ENCODE measurements at regions not wholly inside any gene's neighbourhood (a gene's known extent, or its start where the extent isn't known, plus 50 kb on each side); places are given as distances from the start of the nearest gene placed in this dataset.

GRCh38 chr14:101191721-101192660, 288.5 kb upstream of the RTL1 start:
- no peak overlapping the region for H3K4me3 Mint-ChIP-seq (ENCODE audit: low read depth)
- DNase-seq (ENCODE audit: low spot score, unreplicated experiment), result no peak
- H3K27me3 Mint-ChIP-seq, result peaks cover 32% of the 10 kb centered on the region

DNA sequence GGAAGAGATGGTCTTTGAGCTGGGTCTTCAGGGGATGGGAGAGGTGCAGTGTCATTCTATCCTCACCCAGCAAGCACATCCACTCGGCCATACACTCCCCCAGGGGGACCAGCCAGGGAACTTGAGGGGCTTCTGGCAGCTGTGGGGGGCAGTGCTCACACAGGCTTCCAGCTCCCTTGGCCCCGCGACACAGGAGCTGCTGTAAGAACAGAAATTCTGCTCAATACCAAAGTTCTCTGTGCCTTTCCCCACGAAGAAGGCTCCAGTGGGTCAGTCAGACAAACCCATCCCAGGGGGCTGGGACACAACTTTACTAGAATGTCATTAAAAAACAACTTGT, 289.1 kb upstream of the RTL1 start:
- Mint-ChIP-seq H3K9me3 (ENCODE audit: low read depth) (no peaks in the 10 kb centered on the region), H3K36me3 (ENCODE audit: insufficient read depth) (no peaks in the 10 kb centered on the region), H3K4me3 (ENCODE audit: low read depth) (no peak overlapping the region), H3K4me1 (ENCODE audit: low read depth) (peaks cover 2% of the 10 kb centered on the region), H3K27me3 (peaks cover 32% of the 10 kb centered on the region), H3K27ac (no peak overlapping the region)
- TF ChIP-seq, protein P1, sequence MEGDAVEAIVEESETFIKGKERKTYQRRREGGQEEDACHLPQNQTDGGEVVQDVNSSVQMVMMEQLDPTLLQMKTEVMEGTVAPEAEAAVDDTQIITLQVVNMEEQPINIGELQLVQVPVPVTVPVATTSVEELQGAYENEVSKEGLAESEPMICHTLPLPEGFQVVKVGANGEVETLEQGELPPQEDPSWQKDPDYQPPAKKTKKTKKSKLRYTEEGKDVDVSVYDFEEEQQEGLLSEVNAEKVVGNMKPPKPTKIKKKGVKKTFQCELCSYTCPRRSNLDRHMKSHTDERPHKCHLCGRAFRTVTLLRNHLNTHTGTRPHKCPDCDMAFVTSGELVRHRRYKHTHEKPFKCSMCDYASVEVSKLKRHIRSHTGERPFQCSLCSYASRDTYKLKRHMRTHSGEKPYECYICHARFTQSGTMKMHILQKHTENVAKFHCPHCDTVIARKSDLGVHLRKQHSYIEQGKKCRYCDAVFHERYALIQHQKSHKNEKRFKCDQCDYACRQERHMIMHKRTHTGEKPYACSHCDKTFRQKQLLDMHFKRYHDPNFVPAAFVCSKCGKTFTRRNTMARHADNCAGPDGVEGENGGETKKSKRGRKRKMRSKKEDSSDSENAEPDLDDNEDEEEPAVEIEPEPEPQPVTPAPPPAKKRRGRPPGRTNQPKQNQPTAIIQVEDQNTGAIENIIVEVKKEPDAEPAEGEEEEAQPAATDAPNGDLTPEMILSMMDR (IDR thresholded peaks at IDR 0.05; ENCODE audit: unreplicated experiment), result no peak
- DNase-seq (ENCODE audit: low spot score, unreplicated experiment), result no peak

More at GRCh38 chr14:101191721-101192660, 288.5 kb upstream of the RTL1 start:
- Mint-ChIP-seq H3K36me3 (ENCODE audit: insufficient read depth) (no peaks in the 10 kb centered on the region), H3K9me3 (ENCODE audit: low read depth) (no peaks in the 10 kb centered on the region), H3K27ac (no peak overlapping the region), H3K4me1 (ENCODE audit: low read depth) (peaks cover 2% of the 10 kb centered on the region)
- TF ChIP-seq, protein P1 (IDR thresholded peaks at IDR 0.05; ENCODE audit: unreplicated experiment), result no peak

- H3K27me3 Mint-ChIP-seq, result peaks cover 32% of the 10 kb centered on the region
- peak overlapping the region; percentile 62 for H3K27ac Mint-ChIP-seq
- TF ChIP-seq, protein P1 (IDR thresholded peaks at IDR 0.05; ENCODE audit: unreplicated experiment), result no peak
- H3K36me3 Mint-ChIP-seq (ENCODE audit: insufficient read depth), result no peaks in the 10 kb centered on the region
- no peak for DNase-seq (ENCODE audit: low spot score, unreplicated experiment)
- H3K9me3 Mint-ChIP-seq (ENCODE audit: low read depth), result no peaks in the 10 kb centered on the region
- no peak overlapping the region for H3K4me3 Mint-ChIP-seq (ENCODE audit: low read depth)
- H3K4me1 Mint-ChIP-seq (ENCODE audit: low read depth), result peaks cover 2% of the 10 kb centered on the region
Observed at GRCh38 chr14:101193106-101193844, 289.8 kb upstream of the RTL1 start.

- Mint-ChIP-seq H3K27me3 (peaks cover 28% of the 10 kb centered on the region), H3K36me3 (ENCODE audit: insufficient read depth) (no peaks in the 10 kb centered on the region), H3K4me3 (ENCODE audit: low read depth) (no peak overlapping the region), H3K9me3 (ENCODE audit: low read depth) (no peaks in the 10 kb centered on the region), H3K4me1 (ENCODE audit: low read depth) (peaks cover 2% of the 10 kb centered on the region), H3K27ac (peak overlapping the region; percentile 15)
- TF ChIP-seq, protein P1 (IDR thresholded peaks at IDR 0.05; ENCODE audit: unreplicated experiment), result no peak
- no peak for DNase-seq (ENCODE audit: low spot score, unreplicated experiment)
Observed at GRCh38 chr14:101193845-101194372, 290.4 kb upstream of the RTL1 start.

All from progenitor cell of endocrine pancreas (in vitro differentiated cells).